ENCODE measurements at regions not wholly inside any gene's neighbourhood (a gene's known extent, or its start where the extent isn't known, plus 50 kb on each side); places are given as distances from the start of the nearest gene placed in this dataset.
A peak's percentile ranks its signal among the peaks of the same experiment; 100 is the strongest.
"Not testable (repeated sequence)": the region's sequence is repeated elsewhere in the genome, so short reads cannot be mapped to it uniquely, and the experiment has no call there.

DNA sequence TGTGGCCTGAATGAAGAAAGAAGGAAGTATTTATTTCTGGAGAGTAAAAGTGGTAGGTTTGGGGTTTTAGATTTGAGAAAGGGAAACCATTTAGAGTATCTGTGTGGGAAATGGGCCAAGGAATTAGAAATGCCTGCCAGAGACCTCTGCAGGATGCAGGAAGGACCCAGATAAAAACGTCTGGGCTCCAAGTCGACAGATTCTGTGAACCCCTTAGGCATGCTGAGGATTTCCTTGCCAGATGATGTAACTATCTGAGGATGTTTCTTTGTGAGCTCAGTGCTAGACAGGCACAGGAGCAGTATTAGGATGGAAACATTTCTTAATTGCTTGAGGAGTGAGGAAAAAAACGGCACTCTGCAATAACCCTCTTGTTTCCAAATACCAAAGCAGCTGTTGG lies 251.8 kb upstream of the DMRT1 start:
- no peak for DNase-seq (ENCODE audit: low spot score)

DNA sequence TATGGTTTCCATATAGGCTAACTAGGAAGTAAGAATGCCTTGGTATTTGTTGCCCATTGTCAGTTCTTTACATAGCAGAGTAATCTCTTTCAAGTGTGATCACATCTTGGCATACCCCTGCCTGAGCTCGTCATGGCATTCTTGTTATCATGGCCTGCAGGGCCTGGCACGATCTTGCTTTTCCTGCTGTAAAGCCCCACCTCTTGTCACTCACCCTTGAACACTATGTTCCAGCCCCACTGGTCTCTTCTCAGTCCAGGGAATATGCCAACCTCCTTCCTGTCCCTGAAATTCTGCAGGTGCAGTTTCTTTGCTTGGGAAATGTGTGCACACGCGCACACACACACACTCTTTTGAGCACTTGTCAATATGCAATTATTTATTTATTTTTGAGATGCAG lies 250.2 kb upstream of the DMRT1 start:
- DNase-seq (ENCODE audit: low spot score), result peak; percentile 53

DNA sequence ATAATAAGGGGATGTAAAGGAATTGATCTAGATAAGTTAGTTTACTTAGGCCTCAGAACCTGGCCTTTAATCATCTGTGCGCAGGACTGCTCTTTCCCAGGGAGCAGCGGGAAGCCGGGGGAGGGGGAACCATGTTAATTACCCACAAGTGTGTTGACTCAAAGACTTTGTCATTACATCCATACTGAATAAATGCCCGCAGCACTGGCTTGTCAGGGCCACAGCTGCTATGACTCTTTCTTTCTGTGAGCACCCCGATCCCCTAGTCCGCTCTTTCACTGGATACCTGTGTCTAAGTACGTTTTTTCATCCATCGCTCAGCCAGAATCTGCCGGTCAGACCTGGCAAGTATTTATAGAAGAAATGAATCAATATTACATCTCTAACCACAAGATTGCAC lies 249.3 kb upstream of the DMRT1 start:
- DNase-seq (ENCODE audit: low spot score), result peak; percentile 47

DNA sequence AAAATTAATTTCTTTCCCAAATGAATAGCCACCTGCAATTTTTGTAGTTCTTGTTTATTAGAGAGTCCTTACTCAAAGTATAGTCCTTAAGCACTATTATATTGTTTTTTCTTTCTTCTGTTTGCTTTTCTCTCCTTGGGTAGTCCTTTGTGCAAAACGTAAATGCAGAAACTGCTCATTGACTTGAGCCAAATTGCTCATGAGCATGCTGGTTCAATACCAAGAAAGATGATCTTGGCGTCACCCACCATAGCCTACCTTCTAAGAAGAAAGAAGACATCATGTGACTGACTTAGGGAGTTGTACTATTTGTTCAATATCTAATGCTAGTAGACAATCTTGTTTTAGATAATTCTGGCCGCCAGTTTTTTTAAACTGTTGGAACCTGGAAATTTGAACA lies 248.8 kb upstream of the DMRT1 start:
- no peak for DNase-seq (ENCODE audit: low spot score)

DNA sequence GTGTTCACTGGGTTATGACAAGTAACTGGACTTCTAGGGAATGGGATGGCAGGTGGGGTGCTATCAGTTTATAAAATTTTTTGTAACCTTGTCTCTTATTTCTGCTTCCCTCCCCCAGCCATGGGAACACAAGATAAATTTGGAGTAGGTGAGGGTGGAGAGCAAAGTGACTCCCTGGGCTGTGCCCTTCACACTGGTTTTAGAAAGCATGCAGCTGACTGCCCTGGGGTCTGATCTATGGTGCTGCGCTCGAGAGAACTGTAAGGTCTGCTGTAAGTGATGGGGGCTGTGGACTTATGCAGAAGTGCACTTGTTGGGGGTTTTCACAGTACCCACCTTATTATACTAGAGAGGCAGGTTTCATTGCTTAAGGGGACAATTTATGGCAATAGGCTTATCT lies 247.7 kb upstream of the DMRT1 start:
- DNase-seq (ENCODE audit: low spot score), result no peak

DNA sequence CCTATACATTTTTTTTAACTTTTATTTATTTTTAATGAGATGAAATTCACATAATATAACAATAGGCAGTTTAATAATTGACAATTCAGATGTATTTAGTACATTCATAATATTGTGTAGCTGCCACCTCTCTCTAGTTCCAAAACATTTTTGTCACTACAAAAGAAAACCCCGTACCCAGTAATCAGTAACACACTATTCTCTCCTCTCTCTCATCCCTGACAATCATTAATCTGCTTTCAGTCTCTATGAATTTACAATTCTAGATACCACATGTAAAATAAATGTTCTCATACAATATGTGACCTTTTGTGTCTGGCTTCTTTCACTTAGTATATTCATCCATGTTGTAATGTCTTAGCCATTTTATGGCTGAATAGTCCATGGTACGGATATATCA lies 244.8 kb upstream of the DMRT1 start:
- no peak for DNase-seq (ENCODE audit: low spot score)

DNA sequence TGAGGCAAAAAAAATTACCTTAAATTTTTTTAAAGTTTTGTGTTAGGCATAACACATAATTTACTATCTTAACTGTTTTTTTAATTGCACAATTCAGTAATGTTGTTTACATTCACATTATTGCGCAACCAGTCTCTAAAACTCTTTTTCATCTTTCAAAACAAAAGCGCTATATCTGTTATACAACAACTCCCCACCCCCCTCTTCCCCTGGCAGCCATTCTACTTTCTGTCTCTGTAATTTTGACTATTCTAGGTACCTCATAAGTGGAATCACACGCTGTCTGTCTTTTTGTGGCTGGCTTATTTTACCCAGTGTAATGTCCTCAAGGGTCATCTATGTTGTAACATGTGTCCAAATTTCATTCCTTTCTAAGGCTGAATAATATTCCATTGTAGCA lies 241.5 kb upstream of the DMRT1 start:
- DNase-seq (ENCODE audit: low spot score), result no peak

DNA sequence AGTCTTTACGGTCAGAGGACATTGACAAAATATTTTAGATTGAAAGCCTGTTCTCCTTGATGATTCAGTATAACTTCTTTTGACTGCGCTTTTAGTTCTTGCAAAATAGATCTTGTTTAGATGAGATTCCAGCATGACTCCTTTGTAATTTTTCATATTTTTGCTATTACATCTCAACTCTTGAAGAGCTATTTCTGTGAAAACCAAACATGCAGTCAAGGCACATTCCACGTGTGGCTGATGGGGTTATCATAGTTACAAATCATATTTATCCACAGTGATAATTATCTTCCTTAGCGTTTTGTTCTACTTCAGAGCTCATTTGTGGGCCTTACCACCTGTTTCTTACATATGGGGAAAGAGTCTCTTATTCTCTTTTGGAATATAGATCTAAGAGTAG lies 238.8 kb upstream of the DMRT1 start:
- no peak for DNase-seq (ENCODE audit: low spot score)

DNA sequence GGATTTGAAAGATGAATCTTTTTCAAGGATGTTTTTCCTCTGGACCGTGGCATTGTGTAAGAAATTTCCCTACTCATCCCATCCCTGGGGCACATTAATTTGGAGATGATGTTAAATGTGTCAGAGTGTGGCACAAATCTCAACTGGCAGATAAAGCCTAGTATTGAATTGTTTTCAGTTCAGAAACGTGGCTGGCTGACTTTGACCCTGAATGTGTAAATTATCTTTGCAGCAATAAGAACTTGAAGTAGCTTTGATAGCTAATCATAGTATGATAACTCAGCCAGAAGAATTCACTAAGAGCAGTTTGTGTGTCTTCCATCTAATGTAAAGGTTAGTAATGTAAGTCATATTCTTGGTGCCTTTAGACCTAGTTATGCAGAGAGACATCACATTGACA lies 238.4 kb upstream of the DMRT1 start:
- DNase-seq (ENCODE audit: low spot score), result no peak

DNA sequence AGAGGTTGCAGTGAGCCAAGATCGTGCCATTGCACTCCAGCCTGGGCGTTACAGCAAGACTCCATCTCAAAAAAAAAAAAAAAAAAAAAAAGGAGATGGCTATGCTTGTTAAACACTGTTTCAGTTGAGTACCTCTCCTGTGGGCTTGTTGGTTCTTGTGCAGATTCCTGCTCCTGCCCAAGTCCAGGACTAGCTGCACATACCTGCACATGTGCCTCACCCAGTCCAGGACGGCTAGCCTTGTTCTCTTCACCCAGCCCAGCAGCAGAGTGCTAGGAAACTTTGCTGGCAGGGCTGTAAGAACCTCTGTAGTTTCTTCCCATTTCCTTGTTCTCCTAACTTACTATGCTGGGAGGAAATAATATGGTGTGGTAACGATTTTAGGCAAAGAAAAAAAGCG lies 234.1 kb upstream of the DMRT1 start:
- DNase-seq (ENCODE audit: low spot score), result no peak

DNA sequence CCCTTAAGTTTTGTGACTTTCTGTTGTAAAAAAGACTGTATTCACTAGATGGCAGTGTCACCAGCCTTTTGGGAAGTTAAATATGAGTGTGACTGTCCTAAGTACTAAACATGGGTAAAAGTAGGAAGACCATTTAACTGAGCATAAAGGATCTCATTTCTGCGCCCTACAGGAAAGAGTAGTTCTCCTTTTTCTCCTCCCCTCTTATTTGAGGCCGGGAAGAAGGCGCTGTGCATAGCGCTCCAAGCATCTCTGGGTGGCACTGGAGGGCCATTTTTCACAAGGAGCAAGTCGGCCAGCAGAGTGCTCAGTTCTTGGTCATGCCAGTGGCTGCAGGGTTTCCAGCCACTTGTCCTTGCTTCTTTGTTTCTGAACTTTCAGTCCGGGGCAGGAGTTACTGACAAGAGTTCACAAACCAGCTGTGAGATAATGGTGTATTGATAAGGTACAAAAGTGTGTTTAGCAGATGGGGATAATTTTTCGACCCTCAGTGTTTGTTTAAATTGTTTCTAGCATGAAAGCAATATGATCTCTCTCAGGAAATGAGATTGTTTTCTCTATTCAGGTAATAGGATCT lies 227.6 kb upstream of the DMRT1 start:
- peak; percentile 16 for DNase-seq (ENCODE audit: low spot score)

DNA sequence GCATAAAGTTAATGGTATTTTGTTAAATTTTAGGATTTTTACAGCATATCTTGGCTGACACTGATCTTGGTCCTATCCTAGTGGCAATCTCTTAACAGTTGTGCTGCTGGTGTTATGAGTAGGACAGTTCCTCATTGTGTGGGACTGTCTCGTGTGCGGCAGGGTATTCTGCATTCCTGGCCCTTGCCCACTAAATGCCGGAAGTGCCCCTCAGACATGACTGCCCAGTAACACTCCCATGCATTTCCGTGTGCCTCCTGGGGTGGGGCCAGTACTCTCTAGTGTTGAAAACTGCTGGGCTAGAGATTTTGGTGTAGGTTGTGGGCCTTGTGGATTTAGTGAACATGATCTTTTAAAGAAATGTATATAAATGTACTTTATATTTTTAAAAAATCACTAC lies 227.1 kb upstream of the DMRT1 start:
- no peak for DNase-seq (ENCODE audit: low spot score)

DNA sequence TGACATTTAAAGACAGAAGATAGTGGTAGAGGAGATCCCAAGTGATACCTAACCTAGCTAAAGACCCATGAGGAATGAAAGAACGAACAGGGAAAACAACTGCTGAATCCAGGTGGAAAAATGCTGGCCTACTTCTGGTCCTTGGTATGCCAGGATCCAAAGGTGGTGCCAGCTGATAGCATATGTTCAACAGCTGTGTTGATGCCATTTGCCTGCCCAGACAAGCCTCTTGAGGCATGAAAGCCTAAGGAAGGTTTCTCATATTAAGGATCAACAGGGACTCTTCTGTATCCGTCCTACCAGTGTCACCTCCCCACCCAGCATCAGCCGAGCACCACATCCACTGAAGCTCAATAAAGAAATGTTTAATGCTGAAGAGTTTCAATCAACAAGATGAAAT lies 225.7 kb upstream of the DMRT1 start:
- no peak for DNase-seq (ENCODE audit: low spot score)

DNA sequence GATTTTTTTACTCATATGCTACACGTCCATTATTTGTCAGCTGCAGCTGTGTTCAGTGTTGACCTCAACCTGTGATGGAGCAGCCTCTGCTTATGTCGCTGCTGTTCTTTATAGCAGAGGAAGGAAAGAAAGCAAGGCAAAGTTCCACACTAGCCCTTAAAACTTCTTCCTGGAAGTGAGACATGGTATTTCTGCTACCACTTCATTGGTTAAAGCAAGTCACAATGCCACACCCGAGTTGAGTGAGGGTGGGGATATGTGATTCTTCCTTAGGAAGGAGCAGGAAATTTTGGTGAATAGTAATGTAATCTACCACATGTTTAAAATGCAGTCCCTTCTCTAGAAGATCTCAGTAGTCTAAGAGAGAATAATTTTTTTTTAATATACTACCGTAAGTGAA lies 224.8 kb upstream of the DMRT1 start:
- DNase-seq (ENCODE audit: low spot score), result no peak

DNA sequence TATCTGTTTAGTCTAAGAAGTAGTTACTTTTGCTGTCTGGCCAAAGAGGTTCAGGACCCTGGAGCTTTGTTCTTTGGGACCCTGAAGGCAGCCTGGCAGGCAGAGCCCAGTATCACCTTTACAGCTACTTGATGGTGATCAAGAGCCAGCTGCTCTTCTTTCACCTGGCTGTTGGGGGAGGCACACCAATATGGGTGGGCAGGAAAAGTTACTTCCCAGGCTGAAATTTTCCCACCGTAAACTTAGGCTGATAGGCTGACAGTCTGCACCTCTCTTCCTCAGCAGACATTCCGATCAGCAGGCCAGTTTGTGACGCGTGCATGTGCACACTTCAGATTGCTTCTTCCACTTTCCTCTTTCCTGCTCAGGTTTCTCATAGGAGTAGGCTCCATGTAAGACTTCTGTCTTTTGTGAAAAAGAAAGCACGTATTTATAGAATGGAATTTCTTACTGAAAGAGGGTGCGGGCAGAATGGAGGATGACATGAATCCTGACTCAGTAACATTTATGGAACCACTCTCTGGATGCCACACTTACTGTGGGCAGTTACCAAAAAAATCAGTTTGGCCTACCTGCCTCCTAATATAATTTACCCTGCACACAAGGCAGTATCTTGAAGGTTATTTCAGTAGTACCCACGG lies 223.9 kb upstream of the DMRT1 start:
- DNase-seq (ENCODE audit: low spot score), result no peak

DNA sequence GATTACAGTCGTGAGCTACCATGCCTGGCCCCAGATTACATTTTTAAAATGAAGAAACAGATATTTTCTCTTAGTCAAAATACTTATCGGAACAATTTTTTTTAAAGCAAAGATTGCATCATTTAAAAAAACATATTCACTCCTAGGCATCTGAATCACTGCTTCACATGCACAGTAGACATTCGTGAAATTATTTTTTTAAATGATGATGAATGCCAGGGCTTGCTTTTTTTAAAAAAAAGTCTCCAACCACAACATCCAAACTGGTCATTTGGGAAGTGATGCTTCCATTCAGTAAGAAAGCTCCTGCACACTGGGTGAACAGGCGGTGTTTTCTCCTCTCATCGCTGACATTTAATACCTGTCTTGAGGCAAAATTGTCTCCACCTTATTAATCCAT lies 223.0 kb upstream of the DMRT1 start:
- DNase-seq (ENCODE audit: low spot score), result no peak

DNA sequence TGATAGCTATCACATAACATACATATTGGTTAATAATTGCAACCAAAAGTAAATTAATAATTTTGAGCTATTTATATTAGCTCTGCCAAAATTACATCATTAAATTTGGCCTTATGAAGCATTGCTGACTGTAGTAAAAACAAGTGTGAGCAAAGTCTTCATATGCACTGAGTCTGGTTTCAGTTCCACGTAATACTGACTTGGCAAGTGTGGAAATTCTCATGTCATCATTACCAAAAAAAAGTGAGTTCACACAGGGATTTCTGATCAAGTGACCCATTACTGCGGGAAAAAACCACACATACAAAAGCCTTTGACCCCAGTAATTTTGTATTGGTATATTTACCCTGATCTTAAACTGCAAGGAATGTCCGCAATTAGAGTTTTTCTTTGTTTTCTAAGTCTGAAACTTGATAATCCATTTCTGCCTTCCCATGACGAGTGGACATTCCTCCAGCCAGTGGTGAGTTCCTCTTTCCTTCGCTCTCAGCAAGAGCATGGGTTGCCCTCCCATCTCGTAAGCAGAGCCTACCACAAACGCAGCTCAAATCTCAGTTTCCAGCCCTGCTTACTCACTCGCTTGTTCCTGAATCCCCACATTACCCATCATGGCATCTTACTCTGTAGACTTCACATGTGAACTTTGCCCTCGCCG lies 220.2 kb upstream of the DMRT1 start:
- DNase-seq (ENCODE audit: low spot score), result no peak

DNA sequence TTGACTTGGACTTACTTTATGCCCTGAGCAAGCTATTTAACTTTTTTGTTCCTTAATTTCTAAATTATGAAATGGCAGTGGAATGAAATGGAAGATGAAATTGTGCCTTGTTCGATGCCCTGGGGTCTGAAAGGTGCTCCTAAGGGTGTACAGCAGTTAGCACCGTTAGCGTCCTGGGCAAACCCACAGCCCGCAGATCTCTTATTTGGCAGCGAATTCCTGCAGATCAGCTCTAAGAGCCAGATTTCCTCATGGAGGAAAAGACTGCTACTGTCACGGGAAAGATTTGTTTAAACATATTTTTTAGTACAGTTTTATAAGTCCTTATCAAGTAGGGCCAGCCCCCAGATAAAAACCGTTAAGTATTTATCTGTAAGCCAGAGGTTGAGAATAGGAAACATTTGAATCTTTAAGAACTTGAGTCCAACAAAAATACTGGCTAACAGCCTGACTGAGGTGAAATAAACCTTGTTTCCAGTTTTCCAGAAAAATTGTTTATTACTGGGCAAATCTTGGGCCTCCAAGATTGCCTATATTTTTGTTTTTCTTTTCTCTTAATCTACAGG lies 216.5 kb upstream of the DMRT1 start:
- DNase-seq (ENCODE audit: low spot score), result no peak

DNA sequence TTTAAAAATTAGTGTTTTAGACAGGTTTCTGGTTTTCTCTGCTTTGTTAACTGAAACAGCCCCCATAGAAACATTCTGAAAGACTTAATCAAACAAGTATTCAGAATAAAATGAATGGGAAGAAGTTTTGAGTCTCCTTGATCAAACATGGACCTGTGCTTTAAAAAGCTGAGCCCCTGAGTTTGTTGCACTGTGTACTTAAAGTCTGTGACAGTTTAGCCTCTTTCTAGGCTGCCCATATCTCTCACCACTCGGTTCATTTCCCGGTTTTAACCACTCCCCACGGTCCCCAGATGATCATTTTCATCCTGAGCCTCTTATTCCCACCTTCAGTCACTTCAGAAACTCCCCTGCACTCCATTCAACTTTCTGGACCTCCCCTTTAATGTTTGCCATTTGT lies 215.9 kb upstream of the DMRT1 start:
- DNase-seq (ENCODE audit: low spot score), result no peak

DNA sequence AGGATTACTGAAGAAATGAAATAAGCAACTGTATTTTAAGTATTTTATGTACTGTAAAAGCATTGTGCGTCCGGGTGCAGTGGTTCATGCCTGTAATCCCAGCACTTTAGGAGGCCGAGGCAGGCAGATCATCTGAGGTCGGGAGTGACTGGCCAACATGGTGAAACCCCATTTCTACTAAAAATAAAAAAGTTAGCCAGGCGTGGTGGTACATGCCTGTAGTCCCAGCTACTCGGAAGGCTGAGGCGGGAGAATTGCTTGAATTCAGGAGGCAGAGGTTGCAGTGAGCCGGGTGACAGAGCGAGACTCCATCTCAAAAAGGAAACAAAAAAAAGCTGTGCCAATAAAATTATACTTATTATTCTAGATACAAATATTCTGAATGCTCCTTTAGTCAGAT lies 215.4 kb upstream of the DMRT1 start:
- not testable (repeated sequence) for DNase-seq (ENCODE audit: low spot score)

DNA sequence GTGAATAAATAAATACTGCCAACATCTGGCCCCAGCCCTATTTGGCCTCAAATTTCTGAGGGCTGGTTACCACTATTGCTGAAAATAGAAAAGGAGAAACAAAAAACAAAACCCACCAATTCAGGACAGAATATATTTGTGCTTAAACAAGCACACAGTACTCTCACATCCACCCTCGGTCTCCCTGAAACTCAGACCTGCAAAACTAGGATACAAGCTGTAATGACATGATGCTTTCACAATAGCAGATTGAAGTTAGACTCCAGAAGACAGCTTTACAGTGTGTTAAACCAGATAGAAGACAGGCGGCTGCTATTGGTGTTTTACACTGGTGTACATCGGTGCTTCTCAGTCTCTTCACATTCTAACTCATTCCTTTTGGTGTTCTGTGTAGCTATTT lies 214.9 kb upstream of the DMRT1 start:
- DNase-seq (ENCODE audit: low spot score), result no peak

DNA sequence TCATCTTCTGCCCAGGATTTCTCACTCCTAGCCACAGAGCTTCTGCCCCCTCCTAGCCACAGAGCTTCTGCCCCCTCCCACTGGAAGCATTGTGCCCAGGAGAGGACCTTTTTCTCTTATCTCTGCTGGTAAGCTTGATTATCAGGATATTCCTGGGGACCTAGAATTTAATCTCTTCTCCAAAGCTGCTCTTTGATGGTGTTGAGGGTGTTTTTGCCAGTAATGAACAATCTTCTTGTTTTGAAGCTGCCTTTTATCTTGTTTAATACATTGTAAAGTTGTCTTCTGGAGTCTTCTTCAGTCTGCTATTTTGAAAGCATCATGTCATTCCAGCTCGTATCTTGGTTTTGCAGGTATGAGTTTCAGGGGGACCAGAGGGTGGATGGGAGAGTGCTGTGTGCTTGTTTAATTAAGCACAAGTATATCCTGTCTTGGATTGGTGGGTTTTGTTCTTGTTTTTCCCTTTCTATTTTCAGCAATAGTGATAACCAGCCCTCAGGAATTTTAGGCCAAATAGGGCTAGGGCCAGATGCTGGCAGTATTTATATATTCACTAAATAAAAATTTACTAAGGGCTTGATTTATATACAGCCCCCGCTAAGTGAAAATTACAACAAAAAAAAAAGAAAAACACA lies 214.0 kb upstream of the DMRT1 start:
- no peak for DNase-seq (ENCODE audit: low spot score)

DNA sequence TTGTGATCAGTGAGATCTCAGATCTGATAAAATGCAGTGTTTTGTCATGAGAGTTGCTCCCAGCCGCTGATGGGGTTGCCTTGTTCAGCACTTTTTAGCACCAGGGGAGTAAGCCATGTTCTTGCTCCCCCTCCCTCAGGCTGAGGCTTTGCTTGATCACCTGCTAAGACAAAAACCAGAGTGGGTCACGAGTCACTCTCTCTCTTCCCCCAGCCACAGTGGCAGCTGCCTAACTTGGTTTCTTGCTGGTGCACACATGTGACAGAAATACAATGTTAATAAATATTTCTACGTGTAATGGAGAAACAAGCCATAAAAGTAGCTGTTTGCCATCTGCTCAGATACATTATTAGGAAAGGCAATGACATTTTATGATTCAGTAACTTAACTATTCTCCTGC lies 212.4 kb upstream of the DMRT1 start:
- DNase-seq (ENCODE audit: low spot score), result no peak

Data from LoVo (cell line).